Sigmoid colon (tissue), 4 donors: ENCODE measurements at regions not wholly inside any gene's neighbourhood (a gene's known extent, or its start where the extent isn't known, plus 50 kb on each side); places are given as distances from the start of the nearest gene placed in this dataset.

ENCODE experiments used
- EP300 ChIP-seq, 4 donors: sonication (generic); formaldehyde crosslinking; IDR thresholded peaks; one replicate each; pipeline ENCODE4 v1.6.1; 2017; ENCODE audit warnings: antibody characterized with exemption in 4 of 4
- POLR2A ChIP-seq, 2 donors: fragments of 450-650 bp; IDR thresholded peaks; one replicate each; pipeline ENCODE4 v1.6.1; 2016; ENCODE audit warnings: antibody characterized with exemption in 2 of 2, mild to moderate bottlenecking in 2 of 2, moderate library complexity in 2 of 2
- POLR2AphosphoS5 ChIP-seq, 4 donors: sonication (generic); formaldehyde crosslinking; IDR thresholded peaks; one replicate each; pipeline ENCODE4 v1.6.1; 2017; ENCODE audit warnings: antibody characterized with exemption in 4 of 4
- TF ChIP-seq, protein P1 (sequence below), 4 experiments: fragments of 450-650 bp in 3 of 4; fragments of 200-600 bp in 1 of 4; IDR thresholded peaks; one replicate each; pipeline ENCODE4 v1.5.1; 2016 to 2019; ENCODE audit warnings: antibody characterized with exemption in 4 of 4, mild to moderate bottlenecking in 3 of 4, moderate library complexity in 2 of 4

- TF ChIP-seq, protein P1, sequence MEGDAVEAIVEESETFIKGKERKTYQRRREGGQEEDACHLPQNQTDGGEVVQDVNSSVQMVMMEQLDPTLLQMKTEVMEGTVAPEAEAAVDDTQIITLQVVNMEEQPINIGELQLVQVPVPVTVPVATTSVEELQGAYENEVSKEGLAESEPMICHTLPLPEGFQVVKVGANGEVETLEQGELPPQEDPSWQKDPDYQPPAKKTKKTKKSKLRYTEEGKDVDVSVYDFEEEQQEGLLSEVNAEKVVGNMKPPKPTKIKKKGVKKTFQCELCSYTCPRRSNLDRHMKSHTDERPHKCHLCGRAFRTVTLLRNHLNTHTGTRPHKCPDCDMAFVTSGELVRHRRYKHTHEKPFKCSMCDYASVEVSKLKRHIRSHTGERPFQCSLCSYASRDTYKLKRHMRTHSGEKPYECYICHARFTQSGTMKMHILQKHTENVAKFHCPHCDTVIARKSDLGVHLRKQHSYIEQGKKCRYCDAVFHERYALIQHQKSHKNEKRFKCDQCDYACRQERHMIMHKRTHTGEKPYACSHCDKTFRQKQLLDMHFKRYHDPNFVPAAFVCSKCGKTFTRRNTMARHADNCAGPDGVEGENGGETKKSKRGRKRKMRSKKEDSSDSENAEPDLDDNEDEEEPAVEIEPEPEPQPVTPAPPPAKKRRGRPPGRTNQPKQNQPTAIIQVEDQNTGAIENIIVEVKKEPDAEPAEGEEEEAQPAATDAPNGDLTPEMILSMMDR (IDR thresholded peaks at IDR 0.05), result no peak
- TF ChIP-seq POLR2A (IDR thresholded peaks at IDR 0.05) (no peak), POLR2AphosphoS5 (IDR thresholded peaks at IDR 0.05) (no peak), EP300 (IDR thresholded peaks at IDR 0.05) (no peak)
Measured at GRCh38 chr14:28057359-28058296, 709.0 kb upstream of the FOXG1 start.
